KMS-11 (cell line): ENCODE measurements at regions not wholly inside any gene's neighbourhood (a gene's known extent, or its start where the extent isn't known, plus 50 kb on each side); places are given as distances from the start of the nearest gene placed in this dataset.

Experiments used
- H2AFZ ChIP-seq: fragments of 200-600 bp; sonication (generic); 2 replicates; pipeline ENCODE4 v1.6.1; 2016; ENCODE audit warnings: antibody characterized with exemption, mixed run types, low read depth
- H3K27ac ChIP-seq: fragments of 200-600 bp; sonication (generic); 2 replicates; pipeline ENCODE4 v1.6.1; 2016; ENCODE audit warnings: mild to moderate bottlenecking, mixed run types
- H3K27me3 ChIP-seq: fragments of 200-600 bp; sonication (generic); 2 replicates; pipeline ENCODE4 v1.6.1; 2017; ENCODE audit warnings: mild to moderate bottlenecking, low read depth, mixed run types, moderate library complexity; ENCODE audit not compliant: insufficient read depth
- H3K36me3 ChIP-seq: fragments of 200-600 bp; sonication (generic); 2 replicates; pipeline ENCODE4 v1.6.1; 2017; ENCODE audit warnings: mild to moderate bottlenecking, mixed run types; ENCODE audit not compliant: insufficient read depth
- H3K4me1 ChIP-seq: fragments of 200-600 bp; sonication (generic); 2 replicates; pipeline ENCODE4 v1.6.1; 2016; ENCODE audit warnings: mild to moderate bottlenecking, low read depth, mixed run types; ENCODE audit not compliant: poor library complexity, severe bottlenecking
- H3K4me2 ChIP-seq: fragments of 200-600 bp; sonication (generic); 2 replicates; pipeline ENCODE4 v1.7.0; 2016; ENCODE audit warnings: mild to moderate bottlenecking, mixed run types
- H3K4me3 ChIP-seq: fragments of 200-600 bp; sonication (generic); IDR thresholded peaks from 2 replicates; pipeline ENCODE4 v1.6.1; 2017; ENCODE audit warnings: low read depth, low read length, mixed read lengths; ENCODE audit not compliant: insufficient read depth
- H3K79me2 ChIP-seq: fragments of 200-600 bp; sonication (generic); 2 replicates; pipeline ENCODE4 v1.6.1; 2016; ENCODE audit warnings: low read depth, mixed run types; ENCODE audit not compliant: insufficient read depth
- H3K9ac ChIP-seq: fragments of 200-600 bp; sonication (generic); 2 replicates; pipeline ENCODE4 v1.6.1; 2016; ENCODE audit warnings: mild to moderate bottlenecking, mixed run types
- H4K20me1 ChIP-seq: fragments of 200-600 bp; sonication (generic); 2 replicates; pipeline ENCODE4 v1.6.1; 2016; ENCODE audit warnings: mild to moderate bottlenecking, mixed run types; ENCODE audit not compliant: insufficient read depth
- CTCF ChIP-seq: fragments of 200-600 bp; sonication (generic); conservative IDR thresholded peaks from 2 replicates; pipeline ENCODE4 v1.6.1; 2017; ENCODE audit warnings: low read depth, mild to moderate bottlenecking, antibody characterized with exemption, low read length, moderate library complexity, mixed read lengths

- H3K79me2 ChIP-seq = no peaks in the 10 kb centered on the region
- H3K36me3 ChIP-seq = no peaks in the 10 kb centered on the region
- H3K4me3 ChIP-seq = no peak overlapping the region
- no peaks in the 10 kb centered on the region for H3K27me3 ChIP-seq
- no peak overlapping the region for H3K4me2 ChIP-seq
- H3K4me1 ChIP-seq = no peaks in the 10 kb centered on the region
- no peak overlapping the region for H2AFZ ChIP-seq
- H3K27ac ChIP-seq = no peak overlapping the region
- no peak for TF ChIP-seq CTCF
- no peak overlapping the region for H3K9ac ChIP-seq
- no peaks in the 10 kb centered on the region for H4K20me1 ChIP-seq
Measured at GRCh38 chr13:97120346-97120745, 101.8 kb upstream of the MBNL2 start.

- Histone ChIP-seq H3K9ac (no peak overlapping the region), H3K4me1 (no peaks in the 10 kb centered on the region), H3K27me3 (no peaks in the 10 kb centered on the region), H3K4me3 (no peak overlapping the region), H3K27ac (no peak overlapping the region), H2AFZ (no peak overlapping the region), H3K4me2 (no peak overlapping the region), H3K36me3 (no peaks in the 10 kb centered on the region), H3K79me2 (no peaks in the 10 kb centered on the region), H4K20me1 (no peaks in the 10 kb centered on the region)
- TF ChIP-seq CTCF = no peak
Measured at GRCh38 chr13:97120976-97121375, 101.2 kb upstream of the MBNL2 start.

GRCh38 chr13:97121894-97122293, 100.2 kb upstream of the MBNL2 start:
- Histone ChIP-seq H3K9ac (no peak overlapping the region), H3K4me2 (no peak overlapping the region), H3K36me3 (no peaks in the 10 kb centered on the region), H2AFZ (no peak overlapping the region), H3K27ac (no peak overlapping the region), H3K4me3 (no peak overlapping the region), H3K4me1 (no peaks in the 10 kb centered on the region), H4K20me1 (no peaks in the 10 kb centered on the region), H3K79me2 (no peaks in the 10 kb centered on the region), H3K27me3 (no peaks in the 10 kb centered on the region)
- TF ChIP-seq CTCF = no peak

GRCh38 chr13:97122381-97122996, 99.6 kb upstream of the MBNL2 start:
- no peaks in the 10 kb centered on the region for H3K27me3 ChIP-seq
- no peaks in the 10 kb centered on the region for H3K36me3 ChIP-seq
- H3K9ac ChIP-seq = no peak overlapping the region
- H2AFZ ChIP-seq = no peak overlapping the region
- H4K20me1 ChIP-seq = no peaks in the 10 kb centered on the region
- H3K4me3 ChIP-seq = no peak overlapping the region
- H3K79me2 ChIP-seq = no peaks in the 10 kb centered on the region
- H3K4me2 ChIP-seq = no peak overlapping the region
- H3K27ac ChIP-seq = no peak overlapping the region
- TF ChIP-seq CTCF = no peak
- no peaks in the 10 kb centered on the region for H3K4me1 ChIP-seq
